GM23338 (cell line): ENCODE measurements at regions not wholly inside any gene's neighbourhood (a gene's known extent, or its start where the extent isn't known, plus 50 kb on each side); places are given as distances from the start of the nearest gene placed in this dataset.

Source experiments
- JUNB ChIP-seq: IDR thresholded peaks from one replicate; pipeline ENCODE4 v1.6.1; 2016; ENCODE audit warnings: antibody characterized with exemption; ENCODE audit not compliant: unreplicated experiment
- POLR2AphosphoS5 ChIP-seq: IDR thresholded peaks from 2 replicates; pipeline ENCODE4 v1.6.1; 2016; ENCODE audit warnings: antibody characterized with exemption, low read depth
- TF ChIP-seq, protein P1 (sequence below), 2 experiments: fragments of 200-600 bp in 1 of 2; sonication (generic) in 1 of 2; conservative IDR thresholded peaks; 2 replicates each; pipeline versions ENCODE4 v1.5.1 to v1.6.1; 2016 to 2017; ENCODE audit warnings: antibody characterized with exemption in 2 of 2, low read depth in 2 of 2, mild to moderate bottlenecking in 2 of 2, moderate library complexity in 1 of 2

DNA sequence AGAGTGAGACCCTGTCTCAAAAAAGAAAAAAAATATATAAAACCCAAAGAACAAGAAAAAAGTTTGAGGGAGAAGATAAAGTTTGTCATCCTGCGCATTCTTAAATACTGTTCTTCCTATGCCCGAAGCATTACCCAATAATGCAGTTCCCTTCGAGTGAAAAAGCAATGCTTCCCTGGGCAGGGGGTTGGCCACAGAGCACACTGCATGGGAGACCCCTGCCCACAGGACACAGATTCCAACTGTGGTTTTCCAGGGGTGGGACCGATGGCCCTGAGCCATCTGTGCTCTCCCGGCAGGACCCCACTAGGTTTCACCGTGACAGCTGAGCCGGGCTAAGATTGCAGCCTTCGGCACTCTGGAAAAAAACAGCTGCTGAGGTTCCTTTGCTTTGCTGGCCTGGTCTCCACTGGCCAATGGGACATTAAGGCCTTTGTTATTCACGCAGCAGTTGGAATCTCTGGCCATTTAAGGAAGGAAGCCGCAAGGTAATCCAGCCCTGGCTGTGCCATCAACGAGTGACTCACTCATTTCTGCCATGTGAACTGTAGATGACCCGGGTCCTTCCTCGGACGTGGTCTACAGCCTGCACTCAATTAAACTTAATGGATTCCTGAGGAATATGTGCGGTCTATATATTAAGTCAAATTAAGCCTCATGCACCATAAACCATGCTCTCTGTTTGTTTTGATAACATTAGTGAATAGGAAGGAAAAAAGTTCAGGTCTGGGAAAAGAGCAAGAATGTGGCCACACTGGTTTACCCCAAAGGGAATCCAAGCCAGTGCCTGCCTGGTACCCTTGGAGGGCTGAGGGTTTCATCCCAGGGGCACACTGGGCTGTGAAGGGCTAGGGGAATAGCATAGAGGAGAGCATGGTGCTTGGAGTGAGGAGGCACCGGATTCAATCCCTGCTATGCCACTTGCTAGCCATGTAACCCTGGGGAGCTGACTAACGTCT lies 163.2 kb downstream of the ZBTB18 start:
- TF ChIP-seq, protein P1, sequence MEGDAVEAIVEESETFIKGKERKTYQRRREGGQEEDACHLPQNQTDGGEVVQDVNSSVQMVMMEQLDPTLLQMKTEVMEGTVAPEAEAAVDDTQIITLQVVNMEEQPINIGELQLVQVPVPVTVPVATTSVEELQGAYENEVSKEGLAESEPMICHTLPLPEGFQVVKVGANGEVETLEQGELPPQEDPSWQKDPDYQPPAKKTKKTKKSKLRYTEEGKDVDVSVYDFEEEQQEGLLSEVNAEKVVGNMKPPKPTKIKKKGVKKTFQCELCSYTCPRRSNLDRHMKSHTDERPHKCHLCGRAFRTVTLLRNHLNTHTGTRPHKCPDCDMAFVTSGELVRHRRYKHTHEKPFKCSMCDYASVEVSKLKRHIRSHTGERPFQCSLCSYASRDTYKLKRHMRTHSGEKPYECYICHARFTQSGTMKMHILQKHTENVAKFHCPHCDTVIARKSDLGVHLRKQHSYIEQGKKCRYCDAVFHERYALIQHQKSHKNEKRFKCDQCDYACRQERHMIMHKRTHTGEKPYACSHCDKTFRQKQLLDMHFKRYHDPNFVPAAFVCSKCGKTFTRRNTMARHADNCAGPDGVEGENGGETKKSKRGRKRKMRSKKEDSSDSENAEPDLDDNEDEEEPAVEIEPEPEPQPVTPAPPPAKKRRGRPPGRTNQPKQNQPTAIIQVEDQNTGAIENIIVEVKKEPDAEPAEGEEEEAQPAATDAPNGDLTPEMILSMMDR (conservative IDR thresholded peaks at IDR 0.05; ENCODE audit: low read depth in 2 of 2) = no peak
- no peak for TF ChIP-seq JUNB
- TF ChIP-seq POLR2AphosphoS5 = no peak
